ENCODE measurements at regions not wholly inside any gene's neighbourhood (a gene's known extent, or its start where the extent isn't known, plus 50 kb on each side); places are given as distances from the start of the nearest gene placed in this dataset.

DNA sequence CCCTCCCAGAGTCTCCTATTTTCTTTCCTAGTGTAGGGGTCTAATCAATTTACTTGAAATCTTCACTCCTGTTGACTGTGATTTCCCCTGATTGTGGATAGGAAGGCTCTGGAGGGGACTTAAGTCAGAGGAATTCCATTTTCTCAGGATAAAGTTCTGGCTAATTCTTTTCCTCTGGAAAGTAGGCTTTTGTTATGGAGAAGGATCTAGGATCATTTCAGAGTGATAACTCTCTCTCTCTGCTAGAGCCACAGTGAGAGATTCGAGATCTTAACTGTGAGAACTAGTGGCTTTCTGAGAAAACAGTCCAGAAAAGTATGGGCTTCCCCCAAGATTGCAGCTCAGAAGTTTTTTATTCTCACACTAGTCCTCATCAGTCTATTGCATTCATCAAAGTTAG, 163.9 kb upstream of the TFPI start:
- Mint-ChIP-seq H3K9me3 (ENCODE audit: unreplicated experiment) (no peaks in the 10 kb centered on the region), H3K36me3 (ENCODE audit: insufficient read depth, unreplicated experiment) (no peaks in the 10 kb centered on the region), H3K27ac (ENCODE audit: unreplicated experiment) (no peak overlapping the region), H3K27me3 (ENCODE audit: insufficient read depth, unreplicated experiment) (peaks cover 6% of the 10 kb centered on the region), H3K4me3 (ENCODE audit: unreplicated experiment) (no peak overlapping the region), H3K4me1 (ENCODE audit: low read depth, unreplicated experiment) (no peaks in the 10 kb centered on the region)
- H3K9me3 ChIP-seq, result no peaks in the 10 kb centered on the region
- intact Hi-C loops (cut with micrococcal nuclease; ENCODE audit: unreplicated experiment), result no loop called here
- CTCF ChIA-PET, result no interaction called here
- no peak overlapping the region for H3K4me3 ChIP-seq (ENCODE audit: low read depth, low read length)
- TF ChIP-seq, protein P1, sequence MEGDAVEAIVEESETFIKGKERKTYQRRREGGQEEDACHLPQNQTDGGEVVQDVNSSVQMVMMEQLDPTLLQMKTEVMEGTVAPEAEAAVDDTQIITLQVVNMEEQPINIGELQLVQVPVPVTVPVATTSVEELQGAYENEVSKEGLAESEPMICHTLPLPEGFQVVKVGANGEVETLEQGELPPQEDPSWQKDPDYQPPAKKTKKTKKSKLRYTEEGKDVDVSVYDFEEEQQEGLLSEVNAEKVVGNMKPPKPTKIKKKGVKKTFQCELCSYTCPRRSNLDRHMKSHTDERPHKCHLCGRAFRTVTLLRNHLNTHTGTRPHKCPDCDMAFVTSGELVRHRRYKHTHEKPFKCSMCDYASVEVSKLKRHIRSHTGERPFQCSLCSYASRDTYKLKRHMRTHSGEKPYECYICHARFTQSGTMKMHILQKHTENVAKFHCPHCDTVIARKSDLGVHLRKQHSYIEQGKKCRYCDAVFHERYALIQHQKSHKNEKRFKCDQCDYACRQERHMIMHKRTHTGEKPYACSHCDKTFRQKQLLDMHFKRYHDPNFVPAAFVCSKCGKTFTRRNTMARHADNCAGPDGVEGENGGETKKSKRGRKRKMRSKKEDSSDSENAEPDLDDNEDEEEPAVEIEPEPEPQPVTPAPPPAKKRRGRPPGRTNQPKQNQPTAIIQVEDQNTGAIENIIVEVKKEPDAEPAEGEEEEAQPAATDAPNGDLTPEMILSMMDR (IDR thresholded peaks at IDR 0.05; ENCODE audit: insufficient read depth in 1 of 2, low read depth in 1 of 2, low read length in 1 of 2, severe bottlenecking in 1 of 2, unreplicated experiment in 1 of 2), result no peak
- DNase-seq, result no peak
- POLR2A ChIA-PET, result no interaction called here
- BruUV-seq (replicated peaks), result no TSS peak
- no peaks in the 10 kb centered on the region for H3K27me3 ChIP-seq (replicated peaks; ENCODE audit: control insufficient read depth, insufficient read depth, low read length)
- no peaks in the 10 kb centered on the region for H3K4me1 ChIP-seq
- H3K36me3 ChIP-seq (ENCODE audit: control insufficient read depth, insufficient read depth, low read length), result no peaks in the 10 kb centered on the region

DNA sequence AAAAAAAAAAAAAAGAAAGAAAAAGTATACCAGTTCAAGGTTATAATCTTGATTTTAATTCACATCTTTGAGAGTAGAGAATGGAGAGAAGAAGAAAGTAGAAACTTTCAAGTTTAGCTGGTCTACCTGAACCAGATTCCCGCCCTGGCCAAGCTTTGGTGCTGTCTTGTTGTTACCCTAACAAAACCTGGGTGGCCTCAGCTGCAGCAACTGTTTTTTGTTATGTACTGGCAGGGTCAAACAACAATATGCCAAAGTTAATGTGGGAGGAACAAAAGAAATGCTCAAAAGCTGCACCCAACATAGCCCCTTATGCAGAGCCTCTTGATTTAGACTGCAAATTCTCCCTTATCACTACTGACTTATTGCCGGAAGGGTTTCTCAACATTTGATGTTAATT, 165.3 kb upstream of the TFPI start:
- no peak overlapping the region for H3K4me3 Mint-ChIP-seq (ENCODE audit: unreplicated experiment)
- BruUV-seq (replicated peaks), result no TSS peak
- no peak overlapping the region for H3K4me3 ChIP-seq (ENCODE audit: low read depth, low read length)
- CTCF ChIA-PET, result no interaction called here
- H3K27ac Mint-ChIP-seq (ENCODE audit: unreplicated experiment), result no peak overlapping the region
- no peaks in the 10 kb centered on the region for H3K9me3 Mint-ChIP-seq (ENCODE audit: unreplicated experiment)
- POLR2A ChIA-PET, result no interaction called here
- H3K4me1 ChIP-seq, result no peaks in the 10 kb centered on the region
- H3K9me3 ChIP-seq, result no peaks in the 10 kb centered on the region
- H3K4me1 Mint-ChIP-seq (ENCODE audit: low read depth, unreplicated experiment), result no peaks in the 10 kb centered on the region
- H3K36me3 ChIP-seq (ENCODE audit: control insufficient read depth, insufficient read depth, low read length), result no peaks in the 10 kb centered on the region
- DNase-seq, result no peak
- intact Hi-C loops (cut with micrococcal nuclease; ENCODE audit: unreplicated experiment), result no loop called here
- H3K27me3 ChIP-seq (replicated peaks; ENCODE audit: control insufficient read depth, insufficient read depth, low read length), result no peaks in the 10 kb centered on the region
- H3K36me3 Mint-ChIP-seq (ENCODE audit: insufficient read depth, unreplicated experiment), result no peaks in the 10 kb centered on the region
- peaks cover 3% of the 10 kb centered on the region for H3K27me3 Mint-ChIP-seq (ENCODE audit: insufficient read depth, unreplicated experiment)
- TF ChIP-seq, protein P1 (IDR thresholded peaks at IDR 0.05; ENCODE audit: insufficient read depth in 1 of 2, low read depth in 1 of 2, low read length in 1 of 2, severe bottlenecking in 1 of 2, unreplicated experiment in 1 of 2), result no peak

DNA sequence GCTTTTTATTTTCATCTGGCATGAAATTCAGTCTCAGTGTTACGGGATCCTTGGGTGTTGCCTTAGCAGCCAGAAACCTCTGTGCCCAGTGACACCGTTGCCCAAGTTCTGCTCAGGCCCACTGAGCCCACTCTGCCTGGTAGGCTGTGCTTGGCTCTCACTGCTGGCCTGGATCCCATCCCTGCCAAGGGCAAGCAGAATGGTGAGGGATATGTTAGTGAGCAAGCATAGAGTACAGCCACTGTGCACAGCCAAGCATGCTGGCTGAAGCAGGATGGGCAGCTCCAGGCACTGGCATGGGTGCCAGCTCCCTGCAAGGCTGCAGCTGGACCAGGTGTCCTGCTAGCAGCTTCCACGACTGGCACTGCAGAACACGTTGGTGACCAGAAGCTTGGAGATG, 194.7 kb upstream of the TFPI start:
- H3K4me3 ChIP-seq (ENCODE audit: low read depth, low read length), result no peak overlapping the region
- no peaks in the 10 kb centered on the region for H3K4me1 Mint-ChIP-seq (ENCODE audit: low read depth, unreplicated experiment)
- intact Hi-C loops (cut with micrococcal nuclease; ENCODE audit: unreplicated experiment), result no loop called here
- no peak for DNase-seq
- TF ChIP-seq, protein P1 (IDR thresholded peaks at IDR 0.05; ENCODE audit: insufficient read depth in 1 of 2, low read depth in 1 of 2, low read length in 1 of 2, severe bottlenecking in 1 of 2, unreplicated experiment in 1 of 2), result no peak
- no peaks in the 10 kb centered on the region for H3K9me3 Mint-ChIP-seq (ENCODE audit: unreplicated experiment)
- H3K27ac Mint-ChIP-seq (ENCODE audit: unreplicated experiment), result no peak overlapping the region
- no peaks in the 10 kb centered on the region for H3K9me3 ChIP-seq
- no peak overlapping the region for H3K4me3 Mint-ChIP-seq (ENCODE audit: unreplicated experiment)
- H3K36me3 Mint-ChIP-seq (ENCODE audit: insufficient read depth, unreplicated experiment), result no peaks in the 10 kb centered on the region
- H3K27me3 Mint-ChIP-seq (ENCODE audit: insufficient read depth, unreplicated experiment), result peaks cover 4% of the 10 kb centered on the region
- ChIA-PET POLR2A (no interaction called here), CTCF (no interaction called here)
- H3K4me1 ChIP-seq, result no peaks in the 10 kb centered on the region
- no peaks in the 10 kb centered on the region for H3K36me3 ChIP-seq (ENCODE audit: control insufficient read depth, insufficient read depth, low read length)
- no TSS peak for BruUV-seq (replicated peaks)
- H3K27me3 ChIP-seq (replicated peaks; ENCODE audit: control insufficient read depth, insufficient read depth, low read length), result no peaks in the 10 kb centered on the region
